B cell (primary cell): ENCODE measurements at regions not wholly inside any gene's neighbourhood (a gene's known extent, or its start where the extent isn't known, plus 50 kb on each side); places are given as distances from the start of the nearest gene placed in this dataset.
"Not testable (repeated sequence)": the region's sequence is repeated elsewhere in the genome, so short reads cannot be mapped to it uniquely, and the experiment has no call there.

ENCODE experiments used
- ATAC-seq: fragments of 200-7000 bp; cut with Tn5 transposase; one replicate; pipeline ENCODE4 v1.10.0; 2021; ENCODE audit warnings: low read depth, mild to moderate bottlenecking, moderate number of reproducible peaks, moderate library complexity
- CTCF ChIA-PET: fragments of 350-600 bp; sonication (Branson Sonifier 250); formaldehyde crosslinking; loops from one replicate; lab custom pipeline; 2021; ENCODE audit warnings: antibody characterized with exemption, inconsistent platforms; lab: Charles Lee
- POLR2A ChIA-PET: fragments of 350-600 bp; sonication (Branson Sonifier 250); formaldehyde crosslinking; loops from one replicate; lab custom pipeline; 2021; ENCODE audit warnings: antibody characterized with exemption; lab: Charles Lee
- DNase-seq: peaks from one replicate; pipeline ENCODE4 v3.0.0; 2013
- H2AFZ ChIP-seq: 2 replicates; pipeline ENCODE4 v1.6.1; 2012; ENCODE audit warnings: mild to moderate bottlenecking, low read depth, low read length; ENCODE audit not compliant: insufficient read depth, poor library complexity, severe bottlenecking
- H3K27ac ChIP-seq, 2 donors: 1 replicate in 1 of 2; 2 replicates in 1 of 2; pipeline ENCODE4 v1.5.1; 2012 to 2013; ENCODE audit warnings: low read length in 2 of 2, mild to moderate bottlenecking in 2 of 2, moderate library complexity in 1 of 2
- H3K27me3 ChIP-seq, 4 experiments: fragments of 200-600 bp in 1 of 4; sonication (generic) in 1 of 4; replicated peaks in 1 of 4; 1 replicate in 2 of 4; 2 replicates in 2 of 4; pipeline versions ENCODE4 v1.6.1 to v1.7.0; 2013 to 2016; ENCODE audit warnings: low read length in 3 of 4, mild to moderate bottlenecking in 2 of 4, mixed read lengths in 1 of 4, moderate library complexity in 1 of 4; ENCODE audit not compliant: insufficient read depth in 4 of 4, control insufficient read depth in 3 of 4; ENCODE audit errors: control extremely low read depth in 1 of 4
- H3K36me3 ChIP-seq, 2 experiments: replicated peaks in 1 of 2; 1 replicate in 1 of 2; 2 replicates in 1 of 2; pipeline versions ENCODE4 v1.6.1 to v1.7.1; 2013; ENCODE audit warnings: low read length in 1 of 2; ENCODE audit not compliant: insufficient read depth in 2 of 2, control insufficient read depth in 1 of 2; ENCODE audit errors: control extremely low read depth in 1 of 2, extremely low read depth in 1 of 2
- H3K4me1 ChIP-seq, 2 donors: fragments of 200-600 bp in 1 of 2; sonication (generic) in 1 of 2; 1 replicate in 1 of 2; 2 replicates in 1 of 2; pipeline versions ENCODE4 v1.5.1 to v1.6.1; 2013 to 2017; ENCODE audit warnings: low read length in 2 of 2; ENCODE audit not compliant: control insufficient read depth in 2 of 2, insufficient read depth in 2 of 2
- H3K4me2 ChIP-seq: replicated peaks from 2 replicates; pipeline ENCODE3; 2012; ENCODE audit warnings: mild to moderate bottlenecking, low read depth, low read length; ENCODE audit not compliant: poor library complexity, severe bottlenecking
- H3K4me3 ChIP-seq, 5 experiments: fragments of 200-600 bp in 1 of 5; sonication (generic) in 1 of 5; 1 replicate in 3 of 5; 2 replicates in 2 of 5; pipeline versions ENCODE4 v1.5.1 to v1.7.0; 2011 to 2016; ENCODE audit warnings: low read length in 4 of 5, mild to moderate bottlenecking in 4 of 5, low read depth in 2 of 5, control low read depth in 1 of 5, moderate library complexity in 1 of 5; ENCODE audit not compliant: insufficient read depth in 1 of 5; ENCODE audit errors: control extremely low read depth in 1 of 5, extremely low read depth in 1 of 5
- H3K79me2 ChIP-seq: fragments of 200-600 bp; sonication (generic); one replicate; pipeline ENCODE4 v1.6.0; 2016; ENCODE audit warnings: low read length; ENCODE audit not compliant: control insufficient read depth, insufficient read depth
- H3K9ac ChIP-seq: fragments of 200-600 bp; sonication (generic); 2 replicates; pipeline ENCODE4 v1.6.1; 2017; ENCODE audit warnings: mild to moderate bottlenecking, low read length, moderate library complexity
- H3K9me3 ChIP-seq, 3 donors: one replicate each; pipeline versions ENCODE4 v1.6.1 to v1.7.1; 2013; ENCODE audit warnings: low read length in 2 of 3; ENCODE audit not compliant: control insufficient read depth in 2 of 3, insufficient read depth in 1 of 3; ENCODE audit errors: control extremely low read depth in 1 of 3
- H4K20me1 ChIP-seq: 2 replicates; pipeline ENCODE4 v1.6.0; 2012; ENCODE audit warnings: mild to moderate bottlenecking, low read length; ENCODE audit not compliant: insufficient read depth, control insufficient read depth, poor library complexity, severe bottlenecking
- H3K27ac Mint-ChIP-seq: one replicate; pipeline ENCODE4 v1.8.0; 2021; ENCODE audit warnings: mixed read lengths
- H3K27me3 Mint-ChIP-seq: one replicate; pipeline ENCODE4 v1.8.0; 2021; ENCODE audit warnings: mixed read lengths
- H3K4me1 Mint-ChIP-seq: one replicate; pipeline ENCODE4 v1.8.0; 2021; ENCODE audit warnings: mixed read lengths
- H3K4me3 Mint-ChIP-seq: one replicate; pipeline ENCODE4 v1.8.0; 2021; ENCODE audit warnings: mixed read lengths
- H3K9me3 Mint-ChIP-seq: one replicate; pipeline ENCODE4 v1.8.0; 2022; ENCODE audit warnings: mixed read lengths; ENCODE audit not compliant: insufficient read depth
- WGBS: methylation state at CpG from one replicate; pipeline ENCODE4 v1.1.5; 2013; ENCODE audit warnings: missing lambda C conversion rate; ENCODE audit not compliant: insufficient coverage; 5-methylcytosine and 5-hydroxymethylcytosine counted together
- intact Hi-C: fragments of 100-400 bp; cut with micrococcal nuclease; formaldehyde crosslinking; loops from one replicate; pipeline ENCODE4 v1.10.0; 2022

- DNase-seq, H3K4me1 Mint-ChIP-seq, H3K9me3 ChIP-seq, H3K27ac Mint-ChIP-seq, ATAC-seq, H4K20me1 ChIP-seq, H3K9ac ChIP-seq, H3K79me2 ChIP-seq, H3K27me3 Mint-ChIP-seq, H3K4me3 ChIP-seq, H3K27ac ChIP-seq, H3K9me3 Mint-ChIP-seq, H3K36me3 ChIP-seq, H3K4me3 Mint-ChIP-seq, intact Hi-C loops, H3K27me3 ChIP-seq, H3K4me1 ChIP-seq, POLR2A ChIA-PET, H3K4me2 ChIP-seq: not testable (repeated sequence)
- 45% methylated on average over 12 of the region's 13 CpGs for WGBS
- CTCF ChIA-PET, result interaction anchor here (0.7 to 6.4 kb wide), 11 partner anchors 9 to 183 kb away, joined by 3 to 89 read pairs (median 3); no protein-coding TSS in a partner anchor
- H2AFZ ChIP-seq, result peak overlapping the region; percentile 60
These were observed 60.4 kb upstream of the CAPRIN1 start for GRCh38 chr11:33991136-33991535.

GRCh38 chr11:33990131-33990530, 61.4 kb upstream of the CAPRIN1 start:
- H2AFZ ChIP-seq, H3K27me3 ChIP-seq, intact Hi-C loops, H3K79me2 ChIP-seq, H3K4me3 Mint-ChIP-seq, H3K9me3 Mint-ChIP-seq, H3K4me1 Mint-ChIP-seq, H3K4me1 ChIP-seq, H3K36me3 ChIP-seq, H3K27ac Mint-ChIP-seq, H3K27me3 Mint-ChIP-seq, ATAC-seq, H3K27ac ChIP-seq, H3K4me3 ChIP-seq, H3K9ac ChIP-seq, H4K20me1 ChIP-seq, POLR2A ChIA-PET, DNase-seq, H3K9me3 ChIP-seq, H3K4me2 ChIP-seq: not testable (repeated sequence)
- WGBS, result 99% methylated on average over 15 of the region's 32 CpGs
- CTCF ChIA-PET, result interaction anchor here (0.6 to 6.4 kb wide), 3 partner anchors 120 to 156 kb away, joined by 3 to 89 read pairs (median 4); no protein-coding TSS in a partner anchor
